Left colon (tissue), 2 donors: ENCODE measurements at regions not wholly inside any gene's neighbourhood (a gene's known extent, or its start where the extent isn't known, plus 50 kb on each side); places are given as distances from the start of the nearest gene placed in this dataset.

Experiments
- ATAC-seq: fragments of 200-7000 bp; cut with Tn5 transposase; one replicate; pipeline ENCODE4 v1.9.1; 2020; ENCODE audit warnings: mild to moderate bottlenecking, moderate library complexity
- DNase-seq, 2 donors: peaks; one replicate each; pipeline ENCODE4 v3.0.0-alpha.2; 2020
- intact Hi-C, 2 donors: fragments of 100-400 bp; cut with DNase I in 1 of 2; cut with micrococcal nuclease in 1 of 2; formaldehyde crosslinking; loops; one replicate each; pipeline versions ENCODE4 v1.11.2 to v1.14.0; 2022; cut with DNase I, micrococcal nuclease
- donor health status: DM: no; HTN: no; CAD: no.
- donor health status: DM: yes; HTN: yes; CAD: no.

GRCh38 chr20:22385602-22386305, 198.6 kb downstream of the FOXA2 start:
- DNase-seq (no peak), ATAC-seq (peak; percentile 67)
- intact Hi-C loops: no loop called here

DNA sequence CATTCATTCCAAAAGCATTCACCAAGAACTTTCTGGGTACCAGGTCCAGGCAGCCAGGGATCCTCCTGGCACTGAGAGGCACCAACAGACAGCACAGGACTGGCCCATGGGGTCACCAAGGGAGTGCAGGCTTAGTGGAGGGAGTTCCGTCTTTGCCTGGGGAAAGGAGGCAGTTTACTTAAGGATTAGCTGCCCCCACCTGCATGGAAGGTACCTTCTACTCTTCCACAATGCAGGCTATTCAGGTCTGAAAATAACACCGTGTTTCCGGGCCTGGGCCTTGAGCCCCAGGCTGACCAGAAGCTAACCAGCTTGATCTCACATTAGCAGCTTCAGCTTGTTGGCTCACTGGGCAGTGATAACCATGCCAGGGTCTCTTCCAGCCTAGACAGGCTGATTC, 199.4 kb downstream of the FOXA2 start:
- ATAC-seq: no peak
- intact Hi-C loops: no loop called here
- DNase-seq: no peak

GRCh38 chr20:22383156-22383555, 201.2 kb downstream of the FOXA2 start:
- DNase-seq: no peak
- no peak for ATAC-seq
- intact Hi-C loops: no loop called here

- no peak for DNase-seq
- intact Hi-C loops: no loop called here
- peak; percentile 16 for ATAC-seq
Observed at GRCh38 chr20:22382742-22383141, 201.6 kb downstream of the FOXA2 start.

- intact Hi-C loops: no loop called here
- ATAC-seq (peak; percentile 86), DNase-seq (no peak)
Observed at GRCh38 chr20:22381812-22382416, 202.5 kb downstream of the FOXA2 start.

DNA sequence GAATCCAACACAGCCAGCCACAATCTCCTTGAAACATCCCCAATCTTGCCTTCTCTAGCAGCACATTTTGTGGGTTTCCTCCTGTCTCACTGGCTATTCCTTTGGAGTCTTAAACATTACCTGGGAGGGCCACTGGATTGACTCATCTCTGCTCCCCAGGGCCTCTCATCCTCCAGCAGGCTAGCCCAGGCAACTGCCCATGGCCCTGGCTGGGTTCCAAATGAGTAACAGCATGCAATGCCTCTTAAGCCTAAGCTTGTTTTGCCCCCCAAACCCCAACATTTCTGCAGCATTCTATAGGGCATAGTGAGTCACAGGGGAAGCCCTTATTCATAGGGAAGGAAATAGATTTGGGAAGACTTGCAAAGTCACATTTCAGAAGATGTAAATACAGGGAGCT, 204.9 kb downstream of the FOXA2 start:
- DNase-seq: no peak
- intact Hi-C loops: no loop called here
- no peak for ATAC-seq

DNA sequence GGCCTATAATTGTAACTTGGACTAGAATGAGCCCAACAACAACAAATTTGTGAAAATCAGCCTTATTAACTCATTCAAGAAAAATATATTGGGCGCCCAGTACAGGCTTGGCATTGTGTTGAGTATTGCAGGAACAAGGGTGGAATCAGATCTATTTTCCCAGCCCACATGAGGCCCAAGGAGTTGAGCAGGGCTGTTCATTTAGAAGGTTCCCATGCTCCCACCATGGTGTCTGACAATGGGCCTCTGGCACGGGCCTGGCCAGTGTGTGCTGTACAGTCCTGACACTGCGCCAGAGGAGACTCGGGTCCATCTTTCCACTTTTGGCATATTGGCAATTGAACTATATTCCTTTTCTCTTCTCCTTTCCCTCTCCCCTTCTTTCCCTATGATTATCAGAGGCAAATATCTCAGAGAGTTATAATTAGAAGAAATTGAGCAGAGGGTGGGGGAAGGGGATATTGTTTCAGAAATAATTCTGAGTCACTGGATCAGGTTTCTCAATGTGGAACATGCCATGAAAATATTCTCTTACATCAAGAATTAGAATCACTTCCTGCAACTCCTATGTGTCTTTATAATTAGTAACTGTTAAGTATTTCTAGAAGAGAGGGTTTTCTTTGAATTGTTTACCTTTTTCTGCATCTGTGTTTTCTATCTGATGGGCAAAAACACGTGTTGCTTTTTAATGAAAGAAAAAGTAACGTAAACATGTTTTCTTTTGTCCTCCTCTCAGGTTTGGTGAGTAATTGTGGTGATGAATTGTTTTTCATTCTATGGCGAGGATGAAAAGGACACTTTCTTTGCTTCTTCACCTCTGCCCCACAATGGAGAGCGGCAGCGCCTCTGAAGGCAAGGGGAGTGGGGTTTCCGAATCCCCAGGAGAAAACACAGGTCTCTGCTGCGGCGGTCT, 209.4 kb downstream of the FOXA2 start:
- ATAC-seq (no peak), DNase-seq (no peak)
- intact Hi-C loops: no loop called here

- intact Hi-C loops: no loop called here
- no peak for DNase-seq
- peak; percentile 61 for ATAC-seq
Observed at GRCh38 chr20:22374066-22374465, 210.3 kb downstream of the FOXA2 start.

- intact Hi-C loops: no loop called here
- ATAC-seq (peak; percentile 93), DNase-seq (no peak)
Observed at GRCh38 chr20:22373164-22373895, 211.0 kb downstream of the FOXA2 start.

- intact Hi-C loops: no loop called here
- ATAC-seq: no peak
- DNase-seq: no peak
Observed at GRCh38 chr20:22371843-22372242, 212.5 kb downstream of the FOXA2 start.

DNA sequence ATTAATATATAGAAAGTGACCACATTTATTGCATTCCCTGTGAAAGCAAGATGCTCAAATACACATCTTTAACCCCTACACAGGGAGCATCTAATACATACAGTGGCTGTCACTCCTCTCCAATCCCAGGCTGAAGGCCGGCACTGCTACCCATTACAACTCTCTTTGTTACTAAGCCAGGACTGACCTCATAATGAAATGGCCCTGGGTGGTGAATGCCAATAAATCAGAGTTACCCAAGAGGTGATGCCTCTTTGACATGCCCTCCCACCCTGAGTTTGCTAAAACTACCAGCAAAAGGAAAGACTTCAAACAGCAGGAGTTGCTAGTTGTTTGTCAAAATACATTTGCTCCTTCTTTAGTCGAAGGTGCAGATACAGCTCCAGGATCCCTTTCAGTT, 214.2 kb downstream of the FOXA2 start:
- no peak for ATAC-seq
- intact Hi-C loops: no loop called here

GRCh38 chr20:22369100-22369499, 215.3 kb downstream of the FOXA2 start:
- DNase-seq (no peak), ATAC-seq (no peak)
- intact Hi-C loops: no loop called here

More for the DNA sequence above, 214.2 kb downstream of the FOXA2 start:
- DNase-seq: no peak

DNA sequence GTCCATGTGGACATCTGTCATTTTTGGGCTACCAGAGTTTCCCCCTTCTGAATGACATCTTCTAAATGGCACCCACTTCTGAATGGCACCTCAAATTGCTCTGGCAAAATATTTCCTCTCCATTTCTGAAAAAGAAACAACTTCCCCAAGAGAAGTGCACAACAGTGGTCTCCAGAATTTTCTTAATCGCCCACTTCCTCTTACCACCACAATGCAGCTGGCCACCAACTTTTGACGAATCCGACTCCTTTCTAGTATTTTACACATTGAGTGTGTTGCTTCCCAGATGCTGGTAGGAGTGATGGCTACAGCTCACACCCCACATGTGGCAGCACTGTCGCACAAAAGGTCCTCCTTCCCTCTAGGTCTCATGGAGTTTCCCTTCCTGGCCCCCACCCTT, 216.1 kb downstream of the FOXA2 start:
- ATAC-seq: no peak
- intact Hi-C loops: no loop called here

GRCh38 chr20:22366631-22367030, 217.7 kb downstream of the FOXA2 start:
- intact Hi-C loops: no loop called here
- no peak for ATAC-seq

More for the DNA sequence above, 216.1 kb downstream of the FOXA2 start:
- no peak for DNase-seq

GRCh38 chr20:22354647-22355046, 229.7 kb downstream of the FOXA2 start:
- no peak for DNase-seq
- intact Hi-C loops: no loop called here
- peak; percentile 77 for ATAC-seq

More at GRCh38 chr20:22366631-22367030, 217.7 kb downstream of the FOXA2 start:
- no peak for DNase-seq

DNA sequence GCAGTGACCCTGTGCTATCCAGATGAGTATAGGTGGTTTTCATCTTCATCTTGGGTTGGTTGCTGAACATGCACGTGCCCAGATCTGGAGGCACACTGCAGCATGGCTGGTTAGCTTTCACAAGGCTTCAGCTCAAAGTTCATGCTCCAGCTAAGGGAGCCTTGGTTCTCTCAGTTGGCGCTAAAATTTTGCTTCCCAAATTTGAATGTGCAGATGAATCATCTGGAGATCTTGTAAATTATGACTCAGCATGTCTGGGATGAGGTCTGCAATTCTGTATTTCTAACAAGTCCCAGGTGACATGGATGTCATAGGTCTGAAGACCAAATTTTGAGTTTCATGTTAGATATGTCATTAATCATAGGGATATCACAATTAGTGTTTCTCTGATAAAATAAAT, 230.8 kb downstream of the FOXA2 start:
- ATAC-seq (no peak), DNase-seq (no peak)
- intact Hi-C loops: no loop called here

- peak; percentile 87 for ATAC-seq
- no peak for DNase-seq
- intact Hi-C loops: no loop called here
Observed at GRCh38 chr20:22352019-22352418, 232.4 kb downstream of the FOXA2 start.

DNA sequence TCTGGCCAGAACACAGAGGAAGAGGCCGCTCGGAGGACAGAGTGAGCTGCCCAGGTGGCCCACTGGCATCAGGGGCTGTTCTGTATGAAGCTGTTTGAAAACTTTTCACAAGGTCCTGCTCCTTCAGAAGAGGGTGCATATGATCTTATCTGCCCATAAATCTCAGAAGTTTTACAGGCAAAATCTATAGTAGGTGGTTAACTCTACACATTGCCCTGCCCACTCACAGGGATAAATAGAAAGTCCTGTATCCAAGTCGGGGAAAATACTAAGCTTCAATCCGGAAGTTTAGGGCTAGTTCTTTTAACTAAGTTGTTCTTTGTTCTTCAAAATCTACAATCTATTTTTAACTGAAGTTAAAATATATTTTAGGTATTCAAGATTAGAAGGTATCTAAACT, 233.7 kb downstream of the FOXA2 start:
- intact Hi-C loops: no loop called here
- ATAC-seq: peak; percentile 56
- no peak for DNase-seq

- intact Hi-C loops: loop anchor here in 1 of 2 donors (10.0 kb wide), 1 partner anchor 237 kb away; the partner anchor contains the start of gene FOXA2
- no peak for DNase-seq
- peak; percentile 19 for ATAC-seq
Observed at GRCh38 chr20:22348010-22348409, 236.4 kb downstream of the FOXA2 start.
